ENCODE measurements at regions not wholly inside any gene's neighbourhood (a gene's known extent, or its start where the extent isn't known, plus 50 kb on each side); places are given as distances from the start of the nearest gene placed in this dataset.

GRCh38 chr1:113219377-113219776 lies 146.4 kb downstream of the LRIG2 start:
- Histone ChIP-seq H3K4me1 (ENCODE audit: insufficient read depth, poor library complexity, severe bottlenecking) (no peaks in the 10 kb centered on the region), H3K9me3 (ENCODE audit: severe bottlenecking) (no peaks in the 10 kb centered on the region), H3K27ac (ENCODE audit: poor library complexity, severe bottlenecking) (no peak overlapping the region), H3K36me3 (ENCODE audit: low read depth) (no peaks in the 10 kb centered on the region), H3K4me3 (ENCODE audit: severe bottlenecking) (no peak overlapping the region), H3K27me3 (ENCODE audit: insufficient read depth, poor library complexity, severe bottlenecking) (no peaks in the 10 kb centered on the region)
- ATAC-seq (ENCODE audit: low read depth): no peak
- TF ChIP-seq CTCF (IDR thresholded peaks at IDR 0.05; ENCODE audit: poor library complexity, severe bottlenecking): peak; percentile 12
- DNase-seq (ENCODE audit: low spot score): no peak

GRCh38 chr1:113219828-113220227 lies 146.8 kb downstream of the LRIG2 start:
- no peaks in the 10 kb centered on the region for H3K27me3 ChIP-seq (ENCODE audit: insufficient read depth, poor library complexity, severe bottlenecking)
- DNase-seq (ENCODE audit: low spot score) (no peak), ATAC-seq (ENCODE audit: low read depth) (no peak)
- no peaks in the 10 kb centered on the region for H3K36me3 ChIP-seq (ENCODE audit: low read depth)
- TF ChIP-seq CTCF (IDR thresholded peaks at IDR 0.05; ENCODE audit: poor library complexity, severe bottlenecking): no peak
- H3K4me1 ChIP-seq (ENCODE audit: insufficient read depth, poor library complexity, severe bottlenecking): no peaks in the 10 kb centered on the region
- H3K9me3 ChIP-seq (ENCODE audit: severe bottlenecking): no peaks in the 10 kb centered on the region
- H3K27ac ChIP-seq (ENCODE audit: poor library complexity, severe bottlenecking): no peak overlapping the region
- no peak overlapping the region for H3K4me3 ChIP-seq (ENCODE audit: severe bottlenecking)

GRCh38 chr1:113223040-113223439 lies 150.0 kb downstream of the LRIG2 start:
- no peak overlapping the region for H3K4me3 ChIP-seq (ENCODE audit: severe bottlenecking)
- no peak for ATAC-seq (ENCODE audit: low read depth)
- no peaks in the 10 kb centered on the region for H3K36me3 ChIP-seq (ENCODE audit: low read depth)
- no peaks in the 10 kb centered on the region for H3K4me1 ChIP-seq (ENCODE audit: insufficient read depth, poor library complexity, severe bottlenecking)
- DNase-seq (ENCODE audit: low spot score): no peak
- TF ChIP-seq CTCF (IDR thresholded peaks at IDR 0.05; ENCODE audit: poor library complexity, severe bottlenecking): no peak
- no peaks in the 10 kb centered on the region for H3K9me3 ChIP-seq (ENCODE audit: severe bottlenecking)
- no peak overlapping the region for H3K27ac ChIP-seq (ENCODE audit: poor library complexity, severe bottlenecking)
- H3K27me3 ChIP-seq (ENCODE audit: insufficient read depth, poor library complexity, severe bottlenecking): no peaks in the 10 kb centered on the region

GRCh38 chr1:113223546-113223945 lies 150.5 kb downstream of the LRIG2 start:
- no peak for DNase-seq (ENCODE audit: low spot score)
- no peak for TF ChIP-seq CTCF (IDR thresholded peaks at IDR 0.05; ENCODE audit: poor library complexity, severe bottlenecking)
- ATAC-seq (ENCODE audit: low read depth): no peak

GRCh38 chr1:113226148-113226547 lies 153.2 kb downstream of the LRIG2 start:
- H3K9me3 ChIP-seq (ENCODE audit: severe bottlenecking): no peaks in the 10 kb centered on the region
- H3K36me3 ChIP-seq (ENCODE audit: low read depth): no peaks in the 10 kb centered on the region
- ATAC-seq (ENCODE audit: low read depth) (no peak), DNase-seq (ENCODE audit: low spot score) (no peak)
- H3K27ac ChIP-seq (ENCODE audit: poor library complexity, severe bottlenecking): no peak overlapping the region
- no peaks in the 10 kb centered on the region for H3K27me3 ChIP-seq (ENCODE audit: insufficient read depth, poor library complexity, severe bottlenecking)
- TF ChIP-seq CTCF (IDR thresholded peaks at IDR 0.05; ENCODE audit: poor library complexity, severe bottlenecking): no peak
- no peak overlapping the region for H3K4me3 ChIP-seq (ENCODE audit: severe bottlenecking)
- no peaks in the 10 kb centered on the region for H3K4me1 ChIP-seq (ENCODE audit: insufficient read depth, poor library complexity, severe bottlenecking)

More at GRCh38 chr1:113223546-113223945, 150.5 kb downstream of the LRIG2 start:
- no peak overlapping the region for H3K27ac ChIP-seq (ENCODE audit: poor library complexity, severe bottlenecking)
- H3K27me3 ChIP-seq (ENCODE audit: insufficient read depth, poor library complexity, severe bottlenecking): no peaks in the 10 kb centered on the region
- no peaks in the 10 kb centered on the region for H3K9me3 ChIP-seq (ENCODE audit: severe bottlenecking)
- no peaks in the 10 kb centered on the region for H3K4me1 ChIP-seq (ENCODE audit: insufficient read depth, poor library complexity, severe bottlenecking)
- no peak overlapping the region for H3K4me3 ChIP-seq (ENCODE audit: severe bottlenecking)
- H3K36me3 ChIP-seq (ENCODE audit: low read depth): no peaks in the 10 kb centered on the region
